HCT116 (cell line): ENCODE measurements at regions not wholly inside any gene's neighbourhood (a gene's known extent, or its start where the extent isn't known, plus 50 kb on each side); places are given as distances from the start of the nearest gene placed in this dataset.

Experiments
- ATAC-seq: fragments of 200-7000 bp; cut with Tn5 transposase; 2 replicates; pipeline ENCODE4 v1.9.1; 2020; ENCODE audit warnings: mild to moderate bottlenecking, moderate library complexity
- BruUV-seq: library from RNA; stranded (reverse); fragments of 400-500 nt; replicated peaks from 2 replicates; lab custom pipeline; 2021; lab: Mats Ljungman, UMichigan
- CTCF ChIA-PET: fragments of 300-600 bp; sonication (Branson Sonifier 250); formaldehyde crosslinking; loops from one replicate; lab custom pipeline; 2021; ENCODE audit warnings: antibody characterized with exemption; lab: Charles Lee
- POLR2A ChIA-PET: fragments of 300-600, 350-600 bp; sonication (Branson Sonifier 250); formaldehyde crosslinking; loops from one replicate; lab custom pipeline; 2021; ENCODE audit warnings: antibody characterized with exemption; lab: Charles Lee
- RAD21 ChIA-PET, 2 experiments: fragments of 300-600 bp; sonication (Branson Sonifier 250); formaldehyde crosslinking; loops; one replicate each; lab custom pipeline; 2023; ENCODE audit warnings: low total read pairs in 2 of 2; ENCODE audit not compliant: uncharacterized antibody in 2 of 2, unreplicated experiment in 2 of 2, low non-redundant PET in 1 of 2; lab: Charles Lee
- DNase-seq: peaks from one replicate; pipeline ENCODE4 v3.0.0-alpha.2; 2010; ENCODE audit warnings: low read depth, low spot score
- H2AFZ ChIP-seq: fragments of 200-600 bp; shearing (Covaris generic), sonication (generic); 2 replicates; pipeline ENCODE4 v1.6.1; 2017; ENCODE audit warnings: low read depth, mixed run types, mixed read lengths, antibody characterized with exemption, low read length; ENCODE audit not compliant: poor library complexity, severe bottlenecking
- H3K27ac ChIP-seq: 2 replicates; pipeline ENCODE4 v1.5.1; 2012; ENCODE audit warnings: low read depth, low read length
- H3K27me3 ChIP-seq: fragments of 200-600 bp; sonication (generic); 2 replicates; pipeline ENCODE4 v1.6.1; 2016; ENCODE audit warnings: mixed run types, low read length, mixed read lengths; ENCODE audit not compliant: insufficient read depth
- H3K36me3 ChIP-seq, 2 experiments: fragments of 200-500 bp in 1 of 2; fragments of 200-600 bp in 1 of 2; sonication (Bioruptor generic) in 1 of 2; sonication (generic) in 1 of 2; 2 replicates each; pipeline versions ENCODE4 v1.5.1 to v1.6.1; 2014 to 2016; ENCODE audit warnings: low read length in 2 of 2, inconsistent platforms in 1 of 2, mixed read lengths in 1 of 2, mixed run types in 1 of 2; ENCODE audit not compliant: insufficient read depth in 2 of 2, control insufficient read depth in 1 of 2
- H3K4me1 ChIP-seq, 2 experiments: fragments of 200-600 bp in 1 of 2; sonication (generic) in 1 of 2; 2 replicates each; pipeline versions ENCODE4 v1.5.1 to v1.6.1; 2012 to 2017; ENCODE audit warnings: low read length in 2 of 2, inconsistent platforms in 1 of 2, mild to moderate bottlenecking in 1 of 2, mixed read lengths in 1 of 2, mixed run types in 1 of 2, moderate library complexity in 1 of 2; ENCODE audit not compliant: insufficient read depth in 2 of 2, control insufficient read depth in 1 of 2
- H3K4me2 ChIP-seq: fragments of 200-600 bp; sonication (generic); 2 replicates; pipeline ENCODE4 v1.6.1; 2017; ENCODE audit warnings: mixed run types, low read length, mixed read lengths
- H3K4me3 ChIP-seq, 2 experiments: fragments of 200-600 bp in 1 of 2; sonication (generic) in 1 of 2; replicated peaks in 1 of 2; 2 replicates each; pipeline ENCODE4 v1.5.1; 2011 to 2016; ENCODE audit warnings: low read length in 2 of 2, control low read depth in 1 of 2, low read depth in 1 of 2, mild to moderate bottlenecking in 1 of 2, mixed read lengths in 1 of 2, mixed run types in 1 of 2
- H3K79me2 ChIP-seq: fragments of 200-600 bp; sonication (generic); 2 replicates; pipeline ENCODE4 v1.6.1; 2017; ENCODE audit warnings: mild to moderate bottlenecking, mixed run types, low read length, moderate library complexity, mixed read lengths; ENCODE audit not compliant: insufficient read depth
- H3K9ac ChIP-seq: fragments of 200-600 bp; sonication (generic); 2 replicates; pipeline ENCODE4 v1.6.1; 2016; ENCODE audit warnings: low read length, mixed read lengths
- H3K9me2 ChIP-seq: fragments of 200-600 bp; sonication (generic), shearing (Covaris generic); 2 replicates; pipeline ENCODE4 v1.6.1; 2017; ENCODE audit warnings: mixed run types, mild to moderate bottlenecking, moderate library complexity; ENCODE audit not compliant: insufficient read depth
- H3K9me3 ChIP-seq, 2 experiments: fragments of 200-500 bp in 1 of 2; fragments of 200-600 bp in 1 of 2; sonication (Bioruptor generic) in 1 of 2; sonication (generic) in 1 of 2; 2 replicates each; pipeline ENCODE4 v1.6.1; 2014 to 2017; ENCODE audit warnings: low read length in 2 of 2, mixed read lengths in 2 of 2, inconsistent platforms in 1 of 2, low read depth in 1 of 2, mild to moderate bottlenecking in 1 of 2, mixed run types in 1 of 2, moderate library complexity in 1 of 2; ENCODE audit not compliant: control insufficient read depth in 1 of 2, insufficient read depth in 1 of 2
- H4K20me1 ChIP-seq: fragments of 200-600 bp; sonication (generic), shearing (Covaris generic); 2 replicates; pipeline ENCODE4 v1.6.1; 2017; ENCODE audit warnings: mixed run types, mild to moderate bottlenecking, moderate library complexity; ENCODE audit not compliant: insufficient read depth
- ATF3 ChIP-seq: IDR thresholded peaks from 2 replicates; pipeline ENCODE4 v1.6.1; 2012
- CBX3 ChIP-seq: IDR thresholded peaks from 2 replicates; pipeline ENCODE4 v1.6.1; 2012; ENCODE audit warnings: low read depth
- CEBPB ChIP-seq: IDR thresholded peaks from 2 replicates; pipeline ENCODE4 v1.6.1; 2012; ENCODE audit warnings: low read depth
- EGR1 ChIP-seq: IDR thresholded peaks from 2 replicates; pipeline ENCODE4 v1.6.1; 2012; ENCODE audit warnings: low read depth
- EZH2 ChIP-seq: fragments of 200-600 bp; sonication (generic); IDR thresholded peaks from 2 replicates; pipeline ENCODE4 v1.6.1; 2017; ENCODE audit warnings: antibody characterized with exemption, mixed run types
- EZH2phosphoT487 ChIP-seq: fragments of 200-600 bp; IDR thresholded peaks from 2 replicates; pipeline ENCODE4 v1.6.1; 2018; ENCODE audit warnings: antibody characterized with exemption, borderline replicate concordance
- FOSL1 ChIP-seq: IDR thresholded peaks from 2 replicates; pipeline ENCODE4 v1.6.1; 2012; ENCODE audit warnings: low read depth
- MAX ChIP-seq: IDR thresholded peaks from 2 replicates; pipeline ENCODE4 v1.6.1; 2012
- RAD21 ChIP-seq: IDR thresholded peaks from 2 replicates; pipeline ENCODE4 v1.6.1; 2012; ENCODE audit warnings: low read depth, mild to moderate bottlenecking
- SIN3A ChIP-seq: IDR thresholded peaks from 2 replicates; pipeline ENCODE4 v1.6.1; 2012; ENCODE audit warnings: low read depth
- SP1 ChIP-seq: IDR thresholded peaks from 2 replicates; pipeline ENCODE4 v1.6.1; 2012; ENCODE audit warnings: low read depth
- ZFX ChIP-seq: fragments of 450-650 bp; IDR thresholded peaks from 2 replicates; pipeline ENCODE4 v1.6.1; 2017
- intact Hi-C: fragments of 100-400 bp; cut with micrococcal nuclease; formaldehyde crosslinking; loops from 2 replicates; pipeline ENCODE4 v1.10.0; 2022
- TF ChIP-seq, protein P1 (sequence below): IDR thresholded peaks from 2 replicates; pipeline ENCODE4 v1.6.1; 2012; ENCODE audit warnings: low read depth

DNA sequence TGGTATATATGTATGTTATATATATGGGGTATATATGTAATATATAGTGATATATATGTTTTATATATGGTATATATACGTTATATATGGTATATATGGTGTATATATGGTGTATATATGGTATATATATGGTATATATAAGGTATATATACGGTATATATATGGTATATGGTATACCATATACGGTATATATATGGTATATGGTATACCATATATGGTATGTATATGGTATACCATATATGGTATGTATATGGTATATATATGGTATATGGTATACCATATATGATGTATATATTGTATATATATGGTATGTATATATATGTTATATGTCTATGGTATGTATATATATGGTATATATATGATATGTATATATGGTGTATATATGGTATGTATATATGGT is 447.7 kb upstream of the USP24 start:
- ChIA-PET RAD21 (no interaction called here), CTCF (no interaction called here), POLR2A (no interaction called here)
- Histone ChIP-seq H4K20me1 (no peaks in the 10 kb centered on the region), H2AFZ (no peak overlapping the region), H3K27me3 (no peaks in the 10 kb centered on the region), H3K79me2 (no peaks in the 10 kb centered on the region), H3K4me2 (no peak overlapping the region), H3K4me3 (no peak overlapping the region)
- no peak for ATAC-seq
- intact Hi-C loops = no loop called here
- no peak for TF ChIP-seq ZFX
- TF ChIP-seq ATF3 = no peak
- no peak for TF ChIP-seq EZH2phosphoT487
- no peak for TF ChIP-seq SP1
- TF ChIP-seq SIN3A = no peak
- TF ChIP-seq MAX = no peak
- TF ChIP-seq, all 23 proteins: peak for 0
- no peaks in the 10 kb centered on the region for H3K4me1 ChIP-seq
- H3K9me2 ChIP-seq = no peaks in the 10 kb centered on the region
- no TSS peak for BruUV-seq
- H3K27ac ChIP-seq = no peak overlapping the region
- H3K9me3 ChIP-seq = no peaks in the 10 kb centered on the region
- H3K9ac ChIP-seq = no peak overlapping the region
- no peaks in the 10 kb centered on the region for H3K36me3 ChIP-seq
- DNase-seq = no peak

GRCh38 chr1:55658917-55659316 is 443.8 kb upstream of the USP24 start:
- Histone ChIP-seq H3K27ac (no peak overlapping the region), H3K4me2 (no peak overlapping the region), H2AFZ (no peak overlapping the region), H3K27me3 (no peaks in the 10 kb centered on the region), H3K9me3 (no peaks in the 10 kb centered on the region), H3K4me1 (no peaks in the 10 kb centered on the region), H3K4me3 (no peak overlapping the region), H3K9ac (no peak overlapping the region), H3K9me2 (no peaks in the 10 kb centered on the region), H3K79me2 (no peaks in the 10 kb centered on the region), H4K20me1 (no peaks in the 10 kb centered on the region)
- ChIA-PET POLR2A (no interaction called here), RAD21 (interaction anchor here in 1 of 2 experiments (0.7 kb wide), 1 partner anchor 132 kb away, joined by 3 read pairs; no protein-coding TSS in a partner anchor)
- no peak for DNase-seq
- intact Hi-C loops = no loop called here
- BruUV-seq = no TSS peak
- TF ChIP-seq FOSL1 (no peak), EGR1 (no peak), CBX3 (no peak), CEBPB (no peak), RAD21 (no peak), ZFX (no peak), EZH2 (no peak)
- TF ChIP-seq, protein P1, sequence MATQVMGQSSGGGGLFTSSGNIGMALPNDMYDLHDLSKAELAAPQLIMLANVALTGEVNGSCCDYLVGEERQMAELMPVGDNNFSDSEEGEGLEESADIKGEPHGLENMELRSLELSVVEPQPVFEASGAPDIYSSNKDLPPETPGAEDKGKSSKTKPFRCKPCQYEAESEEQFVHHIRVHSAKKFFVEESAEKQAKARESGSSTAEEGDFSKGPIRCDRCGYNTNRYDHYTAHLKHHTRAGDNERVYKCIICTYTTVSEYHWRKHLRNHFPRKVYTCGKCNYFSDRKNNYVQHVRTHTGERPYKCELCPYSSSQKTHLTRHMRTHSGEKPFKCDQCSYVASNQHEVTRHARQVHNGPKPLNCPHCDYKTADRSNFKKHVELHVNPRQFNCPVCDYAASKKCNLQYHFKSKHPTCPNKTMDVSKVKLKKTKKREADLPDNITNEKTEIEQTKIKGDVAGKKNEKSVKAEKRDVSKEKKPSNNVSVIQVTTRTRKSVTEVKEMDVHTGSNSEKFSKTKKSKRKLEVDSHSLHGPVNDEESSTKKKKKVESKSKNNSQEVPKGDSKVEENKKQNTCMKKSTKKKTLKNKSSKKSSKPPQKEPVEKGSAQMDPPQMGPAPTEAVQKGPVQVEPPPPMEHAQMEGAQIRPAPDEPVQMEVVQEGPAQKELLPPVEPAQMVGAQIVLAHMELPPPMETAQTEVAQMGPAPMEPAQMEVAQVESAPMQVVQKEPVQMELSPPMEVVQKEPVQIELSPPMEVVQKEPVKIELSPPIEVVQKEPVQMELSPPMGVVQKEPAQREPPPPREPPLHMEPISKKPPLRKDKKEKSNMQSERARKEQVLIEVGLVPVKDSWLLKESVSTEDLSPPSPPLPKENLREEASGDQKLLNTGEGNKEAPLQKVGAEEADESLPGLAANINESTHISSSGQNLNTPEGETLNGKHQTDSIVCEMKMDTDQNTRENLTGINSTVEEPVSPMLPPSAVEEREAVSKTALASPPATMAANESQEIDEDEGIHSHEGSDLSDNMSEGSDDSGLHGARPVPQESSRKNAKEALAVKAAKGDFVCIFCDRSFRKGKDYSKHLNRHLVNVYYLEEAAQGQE = no peak
- TF ChIP-seq, all 23 proteins: peak for 0
- CTCF ChIA-PET = no interaction called here
- no peaks in the 10 kb centered on the region for H3K36me3 ChIP-seq
- ATAC-seq = no peak
